Suppressor macrophage (primary cell): ENCODE measurements at regions not wholly inside any gene's neighbourhood (a gene's known extent, or its start where the extent isn't known, plus 50 kb on each side); places are given as distances from the start of the nearest gene placed in this dataset.

Experiments used
- DNase-seq, 4 experiments: peaks; one replicate each; pipeline ENCODE4 v3.0.0-alpha.2; 2020 to 2022

- no peak for DNase-seq
Measured at GRCh38 chr16:73563709-73564108, 515.8 kb upstream of the ZFHX3 start.

GRCh38 chr16:73560497-73560896 lies 512.6 kb upstream of the ZFHX3 start:
- no peak for DNase-seq

GRCh38 chr16:73558219-73558618 lies 510.3 kb upstream of the ZFHX3 start:
- no peak for DNase-seq

GRCh38 chr16:73553941-73554660 lies 506.2 kb upstream of the ZFHX3 start:
- no peak for DNase-seq

- no peak for DNase-seq
Measured at GRCh38 chr16:73549984-73550631, 502.2 kb upstream of the ZFHX3 start.

GRCh38 chr16:73547552-73548403 lies 499.9 kb upstream of the ZFHX3 start:
- DNase-seq, result no peak

- DNase-seq, result no peak
Measured at GRCh38 chr16:73546341-73546845, 498.5 kb upstream of the ZFHX3 start.

- DNase-seq, result no peak
Measured at GRCh38 chr16:73545755-73546154, 497.8 kb upstream of the ZFHX3 start.

GRCh38 chr16:73545290-73545689 lies 497.4 kb upstream of the ZFHX3 start:
- no peak for DNase-seq

- DNase-seq, result no peak
Measured at GRCh38 chr16:73544826-73545225, 496.9 kb upstream of the ZFHX3 start.

GRCh38 chr16:73543970-73544599 lies 496.2 kb upstream of the ZFHX3 start:
- DNase-seq, result no peak

- DNase-seq, result no peak
Measured at GRCh38 chr16:73543331-73543969, 495.5 kb upstream of the ZFHX3 start.

- DNase-seq, result no peak
Measured at GRCh38 chr16:73542885-73543284, 495.0 kb upstream of the ZFHX3 start.

GRCh38 chr16:73537921-73538320 lies 490.0 kb upstream of the ZFHX3 start:
- DNase-seq, result no peak

GRCh38 chr16:73536931-73537330 lies 489.0 kb upstream of the ZFHX3 start:
- DNase-seq, result no peak

- no peak for DNase-seq
Measured at GRCh38 chr16:73531021-73531420, 483.1 kb upstream of the ZFHX3 start.

GRCh38 chr16:73530529-73530928 lies 482.6 kb upstream of the ZFHX3 start:
- DNase-seq, result no peak

GRCh38 chr16:73529303-73530012 lies 481.5 kb upstream of the ZFHX3 start:
- DNase-seq, result no peak

- no peak for DNase-seq
Measured at GRCh38 chr16:73527187-73527586, 479.3 kb upstream of the ZFHX3 start.

GRCh38 chr16:73526011-73526804 lies 478.3 kb upstream of the ZFHX3 start:
- DNase-seq, result no peak

GRCh38 chr16:73523209-73523608 lies 475.3 kb upstream of the ZFHX3 start:
- DNase-seq, result no peak
